H9 (cell line): ENCODE measurements at regions not wholly inside any gene's neighbourhood (a gene's known extent, or its start where the extent isn't known, plus 50 kb on each side); places are given as distances from the start of the nearest gene placed in this dataset.

Experiments
- DNase-seq: peaks from one replicate; pipeline ENCODE4 v3.0.0-alpha.2; 2017
- H2AFZ ChIP-seq: one replicate; pipeline ENCODE4 v1.6.1; 2013; ENCODE audit warnings: mild to moderate bottlenecking, low read length, control low read depth, moderate library complexity
- H2AK5ac ChIP-seq: 2 replicates; pipeline ENCODE4 v1.6.1; 2013; ENCODE audit warnings: low read length, control low read depth, mixed read lengths; ENCODE audit not compliant: insufficient read length
- H2BK120ac ChIP-seq: one replicate; pipeline ENCODE4 v1.6.1; 2013; ENCODE audit warnings: low read depth, mild to moderate bottlenecking, low read length, control low read depth, inconsistent platforms; ENCODE audit not compliant: poor library complexity, severe bottlenecking
- H2BK12ac ChIP-seq: 2 replicates; pipeline ENCODE4 v1.6.1; 2013; ENCODE audit warnings: low read length, control low read depth, mixed read lengths, low read depth; ENCODE audit not compliant: insufficient read length
- H2BK15ac ChIP-seq: 2 replicates; pipeline ENCODE4 v1.6.1; 2013; ENCODE audit warnings: low read depth, low read length, control low read depth
- H2BK20ac ChIP-seq: one replicate; pipeline ENCODE4 v1.6.1; 2013; ENCODE audit warnings: low read depth, mild to moderate bottlenecking, low read length, control low read depth, inconsistent platforms; ENCODE audit not compliant: poor library complexity, severe bottlenecking
- H2BK5ac ChIP-seq: 2 replicates; pipeline ENCODE4 v1.6.1; 2013; ENCODE audit warnings: low read length, control low read depth, mixed read lengths; ENCODE audit not compliant: insufficient read length
- H3K14ac ChIP-seq: 2 replicates; pipeline ENCODE4 v1.6.1; 2013; ENCODE audit warnings: low read length, control low read depth; ENCODE audit not compliant: insufficient read depth
- H3K18ac ChIP-seq: 2 replicates; pipeline ENCODE4 v1.6.1; 2013; ENCODE audit warnings: low read depth, mild to moderate bottlenecking, mixed read lengths, low read length, control low read depth; ENCODE audit not compliant: insufficient read length
- H3K23ac ChIP-seq: 2 replicates; pipeline ENCODE4 v1.6.1; 2013; ENCODE audit warnings: low read length, control low read depth, mixed read lengths, low read depth; ENCODE audit not compliant: insufficient read length
- H3K23me2 ChIP-seq: 2 replicates; pipeline ENCODE4 v1.6.1; 2013; ENCODE audit warnings: low read depth, mild to moderate bottlenecking, mixed read lengths, low read length, control low read depth; ENCODE audit not compliant: insufficient read length, poor library complexity, severe bottlenecking
- H3K27ac ChIP-seq: 2 replicates; pipeline ENCODE4 v1.5.1; 2013; ENCODE audit warnings: low read length, control low read depth, mixed read lengths, low read depth; ENCODE audit not compliant: insufficient read length
- H3K27me3 ChIP-seq: 2 replicates; pipeline ENCODE4 v1.6.1; 2013; ENCODE audit warnings: low read length, control low read depth, inconsistent platforms; ENCODE audit not compliant: insufficient read depth
- H3K4ac ChIP-seq: 2 replicates; pipeline ENCODE4 v1.6.1; 2013; ENCODE audit warnings: low read depth, mild to moderate bottlenecking, control low read depth, inconsistent platforms, low read length, moderate library complexity
- H3K4me1 ChIP-seq: 2 replicates; pipeline ENCODE4 v1.6.1; 2013; ENCODE audit warnings: low read length, control low read depth, inconsistent platforms; ENCODE audit not compliant: insufficient read depth
- H3K4me2 ChIP-seq: 2 replicates; pipeline ENCODE4 v1.6.1; 2013; ENCODE audit warnings: low read length, control low read depth, mixed read lengths; ENCODE audit not compliant: insufficient read length, insufficient read depth
- H3K56ac ChIP-seq: 2 replicates; pipeline ENCODE4 v1.6.1; 2013; ENCODE audit warnings: low read depth, mild to moderate bottlenecking, mixed read lengths, low read length, control low read depth; ENCODE audit not compliant: insufficient read length
- H3K79me1 ChIP-seq: 2 replicates; pipeline ENCODE4 v1.6.1; 2013; ENCODE audit warnings: low read depth, mild to moderate bottlenecking, moderate library complexity, low read length, control low read depth, inconsistent platforms; ENCODE audit not compliant: insufficient read depth, poor library complexity, severe bottlenecking
- H3K79me2 ChIP-seq: 2 replicates; pipeline ENCODE4 v1.6.1; 2013; ENCODE audit warnings: low read length, control low read depth, inconsistent platforms; ENCODE audit not compliant: insufficient read depth
- H3K9ac ChIP-seq: 2 replicates; pipeline ENCODE4 v1.6.1; 2013; ENCODE audit warnings: low read length, control low read depth, mixed read lengths; ENCODE audit not compliant: insufficient read length; ENCODE audit errors: extremely low read depth
- H3K9me3 ChIP-seq: one replicate; pipeline ENCODE4 v1.6.1; 2013; ENCODE audit warnings: low read depth, low read length, inconsistent platforms; ENCODE audit not compliant: control insufficient read depth
- H3T11ph ChIP-seq: one replicate; pipeline ENCODE4 v1.6.1; 2013; ENCODE audit warnings: mild to moderate bottlenecking, low read length, control low read depth, inconsistent platforms
- H4K20me1 ChIP-seq: one replicate; pipeline ENCODE4 v1.6.1; 2013; ENCODE audit not compliant: control insufficient read depth, insufficient read length, insufficient read depth
- H4K5ac ChIP-seq: 2 replicates; pipeline ENCODE4 v1.6.1; 2013; ENCODE audit warnings: low read depth, mild to moderate bottlenecking, mixed read lengths, low read length, control low read depth; ENCODE audit not compliant: insufficient read length
- H4K8ac ChIP-seq: replicated peaks from 2 replicates; pipeline ENCODE4 v1.6.1; 2013; ENCODE audit warnings: low read length, control low read depth, mixed read lengths, low read depth; ENCODE audit not compliant: insufficient read length
- H4K91ac ChIP-seq: 2 replicates; pipeline ENCODE4 v1.6.1; 2013; ENCODE audit warnings: low read depth, mild to moderate bottlenecking, moderate library complexity, mixed read lengths, low read length, control low read depth; ENCODE audit not compliant: insufficient read length
- H3K27ac Mint-ChIP-seq, 3 experiments: 2 replicates in 2 of 3; 3 replicates in 1 of 3; pipeline ENCODE4 v1.8.0; 2020 to 2021; ENCODE audit warnings: mixed read lengths in 3 of 3, mild to moderate bottlenecking in 1 of 3, moderate library complexity in 1 of 3
- H3K27me3 Mint-ChIP-seq: 2 replicates; pipeline ENCODE4 v1.8.0; 2021; ENCODE audit warnings: low read depth, mild to moderate bottlenecking, moderate library complexity, mixed read lengths
- H3K36me3 Mint-ChIP-seq, 3 experiments: 2 replicates in 2 of 3; 3 replicates in 1 of 3; pipeline ENCODE4 v1.8.0; 2020 to 2021; ENCODE audit warnings: low read depth in 3 of 3, mixed read lengths in 3 of 3; ENCODE audit not compliant: insufficient read depth in 1 of 3
- H3K4me1 Mint-ChIP-seq, 2 experiments: 2 replicates each; pipeline ENCODE4 v1.8.0; 2020; ENCODE audit warnings: mixed read lengths in 2 of 2
- H3K4me3 Mint-ChIP-seq, 2 experiments: 2 replicates in 1 of 2; 3 replicates in 1 of 2; pipeline ENCODE4 v1.8.0; 2020 to 2021; ENCODE audit warnings: mild to moderate bottlenecking in 2 of 2, mixed read lengths in 2 of 2, moderate library complexity in 1 of 2
- H3K9me3 Mint-ChIP-seq, 2 experiments: 2 replicates in 1 of 2; 3 replicates in 1 of 2; pipeline ENCODE4 v1.8.0; 2020; ENCODE audit warnings: mild to moderate bottlenecking in 2 of 2, mixed read lengths in 2 of 2, moderate library complexity in 1 of 2
- WGBS: extraction: QIAGEN DNeasy Blood & Tissue Kit; methylation state at CpG from one replicate; pipeline ENCODE4 v1.1.7; 2013; ENCODE audit warnings: missing lambda C conversion rate, low lambda C conversion rate, mixed read lengths; ENCODE audit not compliant: insufficient read length; ENCODE audit errors: extremely low coverage; 5-methylcytosine and 5-hydroxymethylcytosine counted together
- TF ChIP-seq, protein P1 (sequence below): fragments of 200-600 bp; sonication (generic); conservative IDR thresholded peaks from 3 replicates; pipeline ENCODE4 v1.8.0; 2021; ENCODE audit warnings: antibody characterized with exemption, mild to moderate bottlenecking

DNA sequence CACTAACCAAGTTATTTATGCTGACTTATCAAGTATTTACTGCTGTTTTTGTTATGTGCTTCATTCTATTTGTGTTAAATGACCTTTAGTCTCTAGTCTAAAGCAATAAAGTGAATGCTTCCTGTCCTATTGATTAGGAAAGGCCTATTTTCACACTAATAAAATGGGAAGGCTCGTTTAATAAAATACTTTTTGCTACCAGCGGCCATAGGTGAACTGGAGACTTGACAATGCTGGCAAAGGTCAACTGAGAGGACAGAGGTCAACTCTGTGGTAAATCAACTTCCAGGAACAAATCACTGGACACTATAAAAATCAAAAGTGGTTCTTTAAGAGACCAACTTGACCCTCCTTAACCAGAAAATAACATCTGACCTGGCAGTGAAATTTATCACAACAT, 634.3 kb downstream of the ISL1 start:
- H3K79me1 ChIP-seq, result no peaks in the 10 kb centered on the region
- H3K14ac ChIP-seq, result no peak overlapping the region
- no peaks in the 10 kb centered on the region for H3K23me2 ChIP-seq
- TF ChIP-seq, protein P1, sequence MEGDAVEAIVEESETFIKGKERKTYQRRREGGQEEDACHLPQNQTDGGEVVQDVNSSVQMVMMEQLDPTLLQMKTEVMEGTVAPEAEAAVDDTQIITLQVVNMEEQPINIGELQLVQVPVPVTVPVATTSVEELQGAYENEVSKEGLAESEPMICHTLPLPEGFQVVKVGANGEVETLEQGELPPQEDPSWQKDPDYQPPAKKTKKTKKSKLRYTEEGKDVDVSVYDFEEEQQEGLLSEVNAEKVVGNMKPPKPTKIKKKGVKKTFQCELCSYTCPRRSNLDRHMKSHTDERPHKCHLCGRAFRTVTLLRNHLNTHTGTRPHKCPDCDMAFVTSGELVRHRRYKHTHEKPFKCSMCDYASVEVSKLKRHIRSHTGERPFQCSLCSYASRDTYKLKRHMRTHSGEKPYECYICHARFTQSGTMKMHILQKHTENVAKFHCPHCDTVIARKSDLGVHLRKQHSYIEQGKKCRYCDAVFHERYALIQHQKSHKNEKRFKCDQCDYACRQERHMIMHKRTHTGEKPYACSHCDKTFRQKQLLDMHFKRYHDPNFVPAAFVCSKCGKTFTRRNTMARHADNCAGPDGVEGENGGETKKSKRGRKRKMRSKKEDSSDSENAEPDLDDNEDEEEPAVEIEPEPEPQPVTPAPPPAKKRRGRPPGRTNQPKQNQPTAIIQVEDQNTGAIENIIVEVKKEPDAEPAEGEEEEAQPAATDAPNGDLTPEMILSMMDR, result no peak
- Mint-ChIP-seq H3K27ac (no peak overlapping the region), H3K4me3 (no peak overlapping the region), H3K27me3 (no peaks in the 10 kb centered on the region), H3K9me3 (no peaks in the 10 kb centered on the region), H3K36me3 (no peaks in the 10 kb centered on the region), H3K4me1 (peaks cover 8 to 9% of the 10 kb centered on the region in 2 experiments)
- H3K18ac ChIP-seq, result no peak overlapping the region
- H2AK5ac ChIP-seq, result no peak overlapping the region
- no peaks in the 10 kb centered on the region for H3K4me1 ChIP-seq
- no peak overlapping the region for H3K9ac ChIP-seq
- no peak overlapping the region for H2BK5ac ChIP-seq
- no peak overlapping the region for H4K5ac ChIP-seq
- H2BK15ac ChIP-seq, result no peak overlapping the region
- H3T11ph ChIP-seq, result no peak overlapping the region
- H3K4ac ChIP-seq, result no peak overlapping the region
- H3K79me2 ChIP-seq, result no peaks in the 10 kb centered on the region
- no peak overlapping the region for H2BK20ac ChIP-seq
- no peaks in the 10 kb centered on the region for H3K9me3 ChIP-seq
- no peak overlapping the region for H2AFZ ChIP-seq
- no peak overlapping the region for H4K91ac ChIP-seq
- H3K23ac ChIP-seq, result no peak overlapping the region
- no peak overlapping the region for H3K27ac ChIP-seq
- no peaks in the 10 kb centered on the region for H3K27me3 ChIP-seq
- H2BK120ac ChIP-seq, result no peak overlapping the region
- no peak overlapping the region for H2BK12ac ChIP-seq
- H4K8ac ChIP-seq, result no peak overlapping the region
- no peak overlapping the region for H3K56ac ChIP-seq
- H4K20me1 ChIP-seq, result no peaks in the 10 kb centered on the region
- no peak overlapping the region for H3K4me2 ChIP-seq
- no CpG with 5 or more reads among the region's 2 CpGs for WGBS
- no peak for DNase-seq
